ENCODE measurements at regions not wholly inside any gene's neighbourhood (a gene's known extent, or its start where the extent isn't known, plus 50 kb on each side); places are given as distances from the start of the nearest gene placed in this dataset.

GRCh38 chr3:88758676-88759075 lies 348.7 kb upstream of the EPHA3 start:
- TF ChIP-seq CTCF (IDR thresholded peaks at IDR 0.05; ENCODE audit: extremely low read depth, missing control alignments) = no peak
- no peak for DNase-seq (ENCODE audit: low spot score)

- no peak for TF ChIP-seq CTCF (IDR thresholded peaks at IDR 0.05; ENCODE audit: extremely low read depth, missing control alignments)
Observed at GRCh38 chr3:88767746-88768145, 339.7 kb upstream of the EPHA3 start.

GRCh38 chr3:88773766-88774165 lies 333.7 kb upstream of the EPHA3 start:
- TF ChIP-seq CTCF (IDR thresholded peaks at IDR 0.05; ENCODE audit: extremely low read depth, missing control alignments) = no peak
- DNase-seq (ENCODE audit: low spot score) = no peak

More at GRCh38 chr3:88767746-88768145, 339.7 kb upstream of the EPHA3 start:
- no peak for DNase-seq (ENCODE audit: low spot score)

GRCh38 chr3:88775026-88775690 lies 332.3 kb upstream of the EPHA3 start:
- no peak for DNase-seq (ENCODE audit: low spot score)
- no peak for TF ChIP-seq CTCF (IDR thresholded peaks at IDR 0.05; ENCODE audit: extremely low read depth, missing control alignments)

GRCh38 chr3:88779482-88779881 lies 327.9 kb upstream of the EPHA3 start:
- no peak for DNase-seq (ENCODE audit: low spot score)
- no peak for TF ChIP-seq CTCF (IDR thresholded peaks at IDR 0.05; ENCODE audit: extremely low read depth, missing control alignments)

GRCh38 chr3:88784925-88785324 lies 322.5 kb upstream of the EPHA3 start:
- DNase-seq (ENCODE audit: low spot score) = no peak
- no peak for TF ChIP-seq CTCF (IDR thresholded peaks at IDR 0.05; ENCODE audit: extremely low read depth, missing control alignments)

- DNase-seq (ENCODE audit: low spot score) = no peak
- no peak for TF ChIP-seq CTCF (IDR thresholded peaks at IDR 0.05; ENCODE audit: extremely low read depth, missing control alignments)
Observed at GRCh38 chr3:88785841-88786240, 321.6 kb upstream of the EPHA3 start.
